ENCODE measurements at regions not wholly inside any gene's neighbourhood (a gene's known extent, or its start where the extent isn't known, plus 50 kb on each side); places are given as distances from the start of the nearest gene placed in this dataset.

GRCh38 chr5:60177596-60177995 lies 284.1 kb upstream of the PDE4D start:
- Histone ChIP-seq H3K4me3 (ENCODE audit: low read length) (no peak overlapping the region), H3K4me1 (ENCODE audit: control insufficient read depth, insufficient read depth, low read length) (no peaks in the 10 kb centered on the region)
- WGBS = 57% methylated on average over 4 of the region's 4 CpGs

GRCh38 chr5:60173667-60174066 lies 280.1 kb upstream of the PDE4D start:
- intact Hi-C loops (cut with DNase I) = no loop called here
- no peak for ATAC-seq
- no peak for DNase-seq
- Histone ChIP-seq H3K9me3 (ENCODE audit: control insufficient read depth, low read length) (no peaks in the 10 kb centered on the region), H3K27ac (ENCODE audit: low read length) (no peak overlapping the region), H3K27me3 (ENCODE audit: control insufficient read depth, insufficient read depth) (no peaks in the 10 kb centered on the region), H3K4me1 (ENCODE audit: control insufficient read depth, insufficient read depth, low read length) (no peaks in the 10 kb centered on the region), H3K4me3 (ENCODE audit: low read length) (no peak overlapping the region)

More at GRCh38 chr5:60177596-60177995, 284.1 kb upstream of the PDE4D start:
- intact Hi-C loops (cut with DNase I) = no loop called here
- Histone ChIP-seq H3K27ac (ENCODE audit: low read length) (no peak overlapping the region), H3K27me3 (ENCODE audit: control insufficient read depth, insufficient read depth) (no peaks in the 10 kb centered on the region), H3K9me3 (ENCODE audit: control insufficient read depth, low read length) (no peaks in the 10 kb centered on the region)
- ATAC-seq (no peak), DNase-seq (no peak)

- no peak for ATAC-seq
- no peak overlapping the region for H3K4me3 ChIP-seq (ENCODE audit: low read length)
- WGBS = 88% methylated on average over 1 of the region's 1 CpG
- no peaks in the 10 kb centered on the region for H3K27me3 ChIP-seq (ENCODE audit: control insufficient read depth, insufficient read depth)
- no peak overlapping the region for H3K27ac ChIP-seq (ENCODE audit: low read length)
- no peaks in the 10 kb centered on the region for H3K9me3 ChIP-seq (ENCODE audit: control insufficient read depth, low read length)
- no peak for DNase-seq
- intact Hi-C loops (cut with DNase I) = no loop called here
- H3K4me1 ChIP-seq (ENCODE audit: control insufficient read depth, insufficient read depth, low read length) = no peaks in the 10 kb centered on the region
These were observed 270.2 kb upstream of the PDE4D start for GRCh38 chr5:60163762-60164161.

- intact Hi-C loops (cut with DNase I) = no loop called here
- WGBS = 79% methylated on average over 1 of the region's 1 CpG
- no peak for ATAC-seq
These were observed 268.9 kb upstream of the PDE4D start for GRCh38 chr5:60162441-60162840.

GRCh38 chr5:60161340-60161934 lies 267.9 kb upstream of the PDE4D start:
- Histone ChIP-seq H3K27me3 (ENCODE audit: control insufficient read depth, insufficient read depth) (no peaks in the 10 kb centered on the region), H3K4me3 (ENCODE audit: low read length) (no peak overlapping the region), H3K27ac (ENCODE audit: low read length) (no peak overlapping the region), H3K9me3 (ENCODE audit: control insufficient read depth, low read length) (no peaks in the 10 kb centered on the region), H3K4me1 (ENCODE audit: control insufficient read depth, insufficient read depth, low read length) (no peaks in the 10 kb centered on the region)
- DNase-seq (no peak), ATAC-seq (no peak)
- intact Hi-C loops (cut with DNase I) = no loop called here
- WGBS = 60% methylated on average over 3 of the region's 3 CpGs

More at GRCh38 chr5:60162441-60162840, 268.9 kb upstream of the PDE4D start:
- Histone ChIP-seq H3K27me3 (ENCODE audit: control insufficient read depth, insufficient read depth) (no peaks in the 10 kb centered on the region), H3K4me1 (ENCODE audit: control insufficient read depth, insufficient read depth, low read length) (no peaks in the 10 kb centered on the region), H3K9me3 (ENCODE audit: control insufficient read depth, low read length) (no peaks in the 10 kb centered on the region), H3K4me3 (ENCODE audit: low read length) (no peak overlapping the region), H3K27ac (ENCODE audit: low read length) (no peak overlapping the region)
- no peak for DNase-seq

- 52% methylated on average over 3 of the region's 3 CpGs for WGBS
- intact Hi-C loops (cut with DNase I) = no loop called here
- H3K4me1 ChIP-seq (ENCODE audit: control insufficient read depth, insufficient read depth, low read length) = no peaks in the 10 kb centered on the region
- no peaks in the 10 kb centered on the region for H3K27me3 ChIP-seq (ENCODE audit: control insufficient read depth, insufficient read depth)
- ATAC-seq = no peak
- no peak overlapping the region for H3K27ac ChIP-seq (ENCODE audit: low read length)
- no peaks in the 10 kb centered on the region for H3K9me3 ChIP-seq (ENCODE audit: control insufficient read depth, low read length)
- no peak for DNase-seq
- no peak overlapping the region for H3K4me3 ChIP-seq (ENCODE audit: low read length)
These were observed 255.6 kb upstream of the PDE4D start for GRCh38 chr5:60149081-60149480.

- Histone ChIP-seq H3K27me3 (ENCODE audit: control insufficient read depth, insufficient read depth) (no peaks in the 10 kb centered on the region), H3K4me1 (ENCODE audit: control insufficient read depth, insufficient read depth, low read length) (no peaks in the 10 kb centered on the region), H3K4me3 (ENCODE audit: low read length) (no peak overlapping the region), H3K9me3 (ENCODE audit: control insufficient read depth, low read length) (no peaks in the 10 kb centered on the region), H3K27ac (ENCODE audit: low read length) (no peak overlapping the region)
- intact Hi-C loops (cut with DNase I) = no loop called here
- DNase-seq = no peak
- ATAC-seq = no peak
- WGBS = 63% methylated on average over 1 of the region's 1 CpG
These were observed 254.8 kb upstream of the PDE4D start for GRCh38 chr5:60148366-60148765.

- no peaks in the 10 kb centered on the region for H3K4me1 ChIP-seq (ENCODE audit: control insufficient read depth, insufficient read depth, low read length)
- DNase-seq = no peak
- H3K4me3 ChIP-seq (ENCODE audit: low read length) = no peak overlapping the region
- no peak for ATAC-seq
- H3K9me3 ChIP-seq (ENCODE audit: control insufficient read depth, low read length) = no peaks in the 10 kb centered on the region
- no peaks in the 10 kb centered on the region for H3K27me3 ChIP-seq (ENCODE audit: control insufficient read depth, insufficient read depth)
- intact Hi-C loops (cut with DNase I) = no loop called here
- H3K27ac ChIP-seq (ENCODE audit: low read length) = no peak overlapping the region
These were observed 254.3 kb upstream of the PDE4D start for GRCh38 chr5:60147791-60148190.

- no peaks in the 10 kb centered on the region for H3K27me3 ChIP-seq (ENCODE audit: control insufficient read depth, insufficient read depth)
- no peak overlapping the region for H3K4me3 ChIP-seq (ENCODE audit: low read length)
- ATAC-seq (no peak), DNase-seq (no peak)
- H3K9me3 ChIP-seq (ENCODE audit: control insufficient read depth, low read length) = no peaks in the 10 kb centered on the region
- intact Hi-C loops (cut with DNase I) = no loop called here
- no peaks in the 10 kb centered on the region for H3K4me1 ChIP-seq (ENCODE audit: control insufficient read depth, insufficient read depth, low read length)
- WGBS = 48% methylated on average over 5 of the region's 5 CpGs
- no peak overlapping the region for H3K27ac ChIP-seq (ENCODE audit: low read length)
These were observed 250.5 kb upstream of the PDE4D start for GRCh38 chr5:60143942-60144549.

- ATAC-seq (no peak), DNase-seq (no peak)
- intact Hi-C loops (cut with DNase I) = no loop called here
- Histone ChIP-seq H3K4me1 (ENCODE audit: control insufficient read depth, insufficient read depth, low read length) (no peaks in the 10 kb centered on the region), H3K9me3 (ENCODE audit: control insufficient read depth, low read length) (no peaks in the 10 kb centered on the region), H3K27me3 (ENCODE audit: control insufficient read depth, insufficient read depth) (no peaks in the 10 kb centered on the region), H3K27ac (ENCODE audit: low read length) (no peak overlapping the region), H3K4me3 (ENCODE audit: low read length) (no peak overlapping the region)
- WGBS = 58% methylated on average over 2 of the region's 2 CpGs
These were observed 247.6 kb upstream of the PDE4D start for GRCh38 chr5:60141119-60141518.

GRCh38 chr5:60136841-60137240 lies 243.3 kb upstream of the PDE4D start:
- WGBS = 2% methylated on average over 1 of the region's 1 CpG
- Histone ChIP-seq H3K4me1 (ENCODE audit: control insufficient read depth, insufficient read depth, low read length) (no peaks in the 10 kb centered on the region), H3K27ac (ENCODE audit: low read length) (no peak overlapping the region), H3K9me3 (ENCODE audit: control insufficient read depth, low read length) (no peaks in the 10 kb centered on the region), H3K4me3 (ENCODE audit: low read length) (no peak overlapping the region), H3K27me3 (ENCODE audit: control insufficient read depth, insufficient read depth) (no peaks in the 10 kb centered on the region)
- no peak for DNase-seq
- intact Hi-C loops (cut with DNase I) = no loop called here
- ATAC-seq = no peak

GRCh38 chr5:60131504-60131903 lies 238.0 kb upstream of the PDE4D start:
- Histone ChIP-seq H3K27me3 (ENCODE audit: control insufficient read depth, insufficient read depth) (no peaks in the 10 kb centered on the region), H3K9me3 (ENCODE audit: control insufficient read depth, low read length) (no peaks in the 10 kb centered on the region), H3K4me3 (ENCODE audit: low read length) (no peak overlapping the region), H3K4me1 (ENCODE audit: control insufficient read depth, insufficient read depth, low read length) (no peaks in the 10 kb centered on the region), H3K27ac (ENCODE audit: low read length) (no peak overlapping the region)
- intact Hi-C loops (cut with DNase I) = no loop called here
- WGBS = 93% methylated on average over 1 of the region's 1 CpG
- ATAC-seq (no peak), DNase-seq (no peak)
